ENCODE measurements at regions not wholly inside any gene's neighbourhood (a gene's known extent, or its start where the extent isn't known, plus 50 kb on each side); places are given as distances from the start of the nearest gene placed in this dataset.

- H3K36me3 ChIP-seq (ENCODE audit: control insufficient read depth in 1 of 2, insufficient read depth in 2 of 2, low read length in 2 of 2), result no peaks in the 10 kb centered on the region
- H3K79me2 ChIP-seq (ENCODE audit: insufficient read depth, low read length), result no peaks in the 10 kb centered on the region
- ChIA-PET CTCF (no interaction called here), RAD21 (ENCODE audit: low non-redundant PET in 1 of 2, low total read pairs in 2 of 2, uncharacterized antibody in 2 of 2, unreplicated experiment in 2 of 2) (no interaction called here), POLR2A (no interaction called here)
- ATAC-seq (no peak), DNase-seq (ENCODE audit: low read depth, low spot score) (no peak)
- TF ChIP-seq SRF (IDR thresholded peaks at IDR 0.05; ENCODE audit: low read depth) (no peak), TCF7L2 (IDR thresholded peaks at IDR 0.05; ENCODE audit: borderline replicate concordance, extremely low read depth, insufficient read depth, insufficient read length) (no peak), YY1 (IDR thresholded peaks at IDR 0.05; ENCODE audit: extremely low read depth, insufficient replicate concordance, low read depth, low read length) (no peak), ATF3 (IDR thresholded peaks at IDR 0.05) (no peak), EGR1 (IDR thresholded peaks at IDR 0.05; ENCODE audit: low read depth) (no peak), POLR2A (IDR thresholded peaks at IDR 0.05; ENCODE audit: borderline replicate concordance, extremely low read depth, insufficient read depth, insufficient read length) (no peak), ZBTB33 (IDR thresholded peaks at IDR 0.05; ENCODE audit: extremely low read depth, insufficient replicate concordance, low read length) (no peak), EZH2 (IDR thresholded peaks at IDR 0.05) (no peak), REST (IDR thresholded peaks at IDR 0.05; ENCODE audit: low read depth) (no peak), RAD21 (IDR thresholded peaks at IDR 0.05; ENCODE audit: low read depth) (no peak), SP1 (IDR thresholded peaks at IDR 0.05; ENCODE audit: low read depth) (no peak)
- TF ChIP-seq, protein P1, sequence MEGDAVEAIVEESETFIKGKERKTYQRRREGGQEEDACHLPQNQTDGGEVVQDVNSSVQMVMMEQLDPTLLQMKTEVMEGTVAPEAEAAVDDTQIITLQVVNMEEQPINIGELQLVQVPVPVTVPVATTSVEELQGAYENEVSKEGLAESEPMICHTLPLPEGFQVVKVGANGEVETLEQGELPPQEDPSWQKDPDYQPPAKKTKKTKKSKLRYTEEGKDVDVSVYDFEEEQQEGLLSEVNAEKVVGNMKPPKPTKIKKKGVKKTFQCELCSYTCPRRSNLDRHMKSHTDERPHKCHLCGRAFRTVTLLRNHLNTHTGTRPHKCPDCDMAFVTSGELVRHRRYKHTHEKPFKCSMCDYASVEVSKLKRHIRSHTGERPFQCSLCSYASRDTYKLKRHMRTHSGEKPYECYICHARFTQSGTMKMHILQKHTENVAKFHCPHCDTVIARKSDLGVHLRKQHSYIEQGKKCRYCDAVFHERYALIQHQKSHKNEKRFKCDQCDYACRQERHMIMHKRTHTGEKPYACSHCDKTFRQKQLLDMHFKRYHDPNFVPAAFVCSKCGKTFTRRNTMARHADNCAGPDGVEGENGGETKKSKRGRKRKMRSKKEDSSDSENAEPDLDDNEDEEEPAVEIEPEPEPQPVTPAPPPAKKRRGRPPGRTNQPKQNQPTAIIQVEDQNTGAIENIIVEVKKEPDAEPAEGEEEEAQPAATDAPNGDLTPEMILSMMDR (IDR thresholded peaks at IDR 0.05 in 2 of 3, conservative IDR thresholded peaks at IDR 0.05 in 1 of 3; ENCODE audit: borderline replicate concordance in 1 of 3, insufficient read depth in 1 of 3, low read depth in 2 of 3, low read length in 2 of 3), result no peak
- no peak overlapping the region for H2AFZ ChIP-seq (ENCODE audit: low read depth, low read length, poor library complexity, severe bottlenecking)
- H3K4me3 ChIP-seq (replicated peaks in 1 of 2; ENCODE audit: low read depth in 1 of 2, low read length in 2 of 2), result no peak overlapping the region
- H3K9me2 ChIP-seq (ENCODE audit: insufficient read depth), result no peaks in the 10 kb centered on the region
- no peak overlapping the region for H3K27ac ChIP-seq (ENCODE audit: low read depth, low read length)
- no TSS peak for BruUV-seq (replicated peaks)
- intact Hi-C loops (cut with micrococcal nuclease), result no loop called here
- no peaks in the 10 kb centered on the region for H3K27me3 ChIP-seq (ENCODE audit: insufficient read depth, low read length)
- no peaks in the 10 kb centered on the region for H4K20me1 ChIP-seq (ENCODE audit: insufficient read depth)
- H3K9ac ChIP-seq (ENCODE audit: low read length), result no peak overlapping the region
- H3K4me1 ChIP-seq (ENCODE audit: control insufficient read depth in 1 of 2, insufficient read depth in 2 of 2, low read length in 2 of 2), result no peaks in the 10 kb centered on the region; a peak in 1 of 4 replicates
- no peaks in the 10 kb centered on the region for H3K9me3 ChIP-seq (ENCODE audit: control insufficient read depth in 1 of 2, insufficient read depth in 1 of 2, low read depth in 1 of 2, low read length in 2 of 2)
- no peak overlapping the region for H3K4me2 ChIP-seq (ENCODE audit: low read length)
Measured at GRCh38 chr6:9172096-9172495, 736.8 kb upstream of the SLC35B3 start.
